ENCODE measurements at regions not wholly inside any gene's neighbourhood (a gene's known extent, or its start where the extent isn't known, plus 50 kb on each side); places are given as distances from the start of the nearest gene placed in this dataset.

DNA sequence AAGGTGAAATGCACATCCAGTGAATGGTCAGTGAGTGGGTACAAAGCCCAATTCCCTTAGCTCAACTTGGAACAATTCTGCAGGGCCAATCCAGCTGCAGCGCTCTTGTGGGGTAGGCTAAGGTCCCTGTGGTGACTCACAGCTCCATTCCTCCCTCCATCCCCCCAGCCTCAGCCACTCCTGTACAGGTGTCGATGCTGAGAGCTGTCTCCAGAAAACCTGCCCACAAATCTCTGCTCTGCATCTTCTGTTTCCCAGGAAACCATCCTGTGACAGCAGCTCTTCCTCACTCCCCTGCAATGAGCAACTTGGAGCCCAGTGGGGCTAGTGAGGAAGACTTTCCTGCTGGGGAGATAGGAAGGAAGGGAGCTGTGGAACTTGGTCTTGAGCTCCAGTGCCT is 244.7 kb upstream of the GPR26 start:
- Mint-ChIP-seq H3K9me3 (no peaks in the 10 kb centered on the region), H3K27me3 (ENCODE audit: insufficient read depth, low read depth) (peaks cover 6% of the 10 kb centered on the region), H3K27ac (no peak overlapping the region), H3K4me1 (peaks cover 8% of the 10 kb centered on the region), H3K4me3 (no peak overlapping the region), H3K36me3 (no peaks in the 10 kb centered on the region)
- H3K9ac ChIP-seq, result no peak overlapping the region
- H3F3A ChIP-seq (ENCODE audit: low read depth), result no peaks in the 10 kb centered on the region
- H3K27ac ChIP-seq, result no peak overlapping the region
- H3K79me2 ChIP-seq (ENCODE audit: low read depth), result no peaks in the 10 kb centered on the region
- H3K9me3 ChIP-seq (ENCODE audit: low read depth), result no peaks in the 10 kb centered on the region
- H3K27me3 ChIP-seq, result no peaks in the 10 kb centered on the region
- peaks cover 6% of the 10 kb centered on the region for H3K4me1 ChIP-seq
- no peak overlapping the region for H2AFZ ChIP-seq (replicated peaks)
- DNase-seq (ENCODE audit: low spot score), result no peak
- no peaks in the 10 kb centered on the region for H4K20me1 ChIP-seq (ENCODE audit: low read depth)
- H3K4me3 ChIP-seq, result no peak overlapping the region
- H3K4me2 ChIP-seq, result no peak overlapping the region
- no peaks in the 10 kb centered on the region for H3K36me3 ChIP-seq
- TF ChIP-seq EZH2phosphoT487 (IDR thresholded peaks at IDR 0.05) (no peak), EZH2 (IDR thresholded peaks at IDR 0.05) (no peak)
- TF ChIP-seq, protein P1, sequence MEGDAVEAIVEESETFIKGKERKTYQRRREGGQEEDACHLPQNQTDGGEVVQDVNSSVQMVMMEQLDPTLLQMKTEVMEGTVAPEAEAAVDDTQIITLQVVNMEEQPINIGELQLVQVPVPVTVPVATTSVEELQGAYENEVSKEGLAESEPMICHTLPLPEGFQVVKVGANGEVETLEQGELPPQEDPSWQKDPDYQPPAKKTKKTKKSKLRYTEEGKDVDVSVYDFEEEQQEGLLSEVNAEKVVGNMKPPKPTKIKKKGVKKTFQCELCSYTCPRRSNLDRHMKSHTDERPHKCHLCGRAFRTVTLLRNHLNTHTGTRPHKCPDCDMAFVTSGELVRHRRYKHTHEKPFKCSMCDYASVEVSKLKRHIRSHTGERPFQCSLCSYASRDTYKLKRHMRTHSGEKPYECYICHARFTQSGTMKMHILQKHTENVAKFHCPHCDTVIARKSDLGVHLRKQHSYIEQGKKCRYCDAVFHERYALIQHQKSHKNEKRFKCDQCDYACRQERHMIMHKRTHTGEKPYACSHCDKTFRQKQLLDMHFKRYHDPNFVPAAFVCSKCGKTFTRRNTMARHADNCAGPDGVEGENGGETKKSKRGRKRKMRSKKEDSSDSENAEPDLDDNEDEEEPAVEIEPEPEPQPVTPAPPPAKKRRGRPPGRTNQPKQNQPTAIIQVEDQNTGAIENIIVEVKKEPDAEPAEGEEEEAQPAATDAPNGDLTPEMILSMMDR (IDR thresholded peaks at IDR 0.05), result no peak

- H2AFZ ChIP-seq (replicated peaks), result no peak overlapping the region
- Mint-ChIP-seq H3K4me1 (peaks cover 12% of the 10 kb centered on the region), H3K27ac (no peak overlapping the region), H3K9me3 (no peaks in the 10 kb centered on the region), H3K36me3 (no peaks in the 10 kb centered on the region), H3K4me3 (no peak overlapping the region), H3K27me3 (ENCODE audit: insufficient read depth, low read depth) (peaks cover 12% of the 10 kb centered on the region)
- peaks cover 6% of the 10 kb centered on the region for H3K4me1 ChIP-seq
- no peaks in the 10 kb centered on the region for H4K20me1 ChIP-seq (ENCODE audit: low read depth)
- H3K9ac ChIP-seq, result no peak overlapping the region
- no peak overlapping the region for H3K27ac ChIP-seq
- H3K9me3 ChIP-seq (ENCODE audit: low read depth), result no peaks in the 10 kb centered on the region
- no peak overlapping the region for H3K4me2 ChIP-seq
- H3K27me3 ChIP-seq, result no peaks in the 10 kb centered on the region
- no peak for TF ChIP-seq EZH2phosphoT487 (IDR thresholded peaks at IDR 0.05)
- TF ChIP-seq, protein P1 (IDR thresholded peaks at IDR 0.05), result no peak
- no peak for TF ChIP-seq EZH2 (IDR thresholded peaks at IDR 0.05)
- no peaks in the 10 kb centered on the region for H3K36me3 ChIP-seq
- no peaks in the 10 kb centered on the region for H3K79me2 ChIP-seq (ENCODE audit: low read depth)
- DNase-seq (ENCODE audit: low spot score), result no peak
- H3K4me3 ChIP-seq, result no peak overlapping the region
- H3F3A ChIP-seq (ENCODE audit: low read depth), result no peaks in the 10 kb centered on the region
These were observed 243.9 kb upstream of the GPR26 start for GRCh38 chr10:123422261-123422660.

GRCh38 chr10:123424537-123424936 is 241.6 kb upstream of the GPR26 start:
- H3K27ac Mint-ChIP-seq, result no peak overlapping the region
- H4K20me1 ChIP-seq (ENCODE audit: low read depth), result no peaks in the 10 kb centered on the region
- no peak for DNase-seq (ENCODE audit: low spot score)
- no peak overlapping the region for H3K9ac ChIP-seq
- no peaks in the 10 kb centered on the region for H3K9me3 ChIP-seq (ENCODE audit: low read depth)
- peaks cover 10% of the 10 kb centered on the region for H3K4me1 ChIP-seq
- H3K4me3 ChIP-seq, result no peak overlapping the region
- no peak overlapping the region for H3K4me2 ChIP-seq
- no peaks in the 10 kb centered on the region for H3K36me3 Mint-ChIP-seq
- no peak overlapping the region for H3K4me3 Mint-ChIP-seq
- no peaks in the 10 kb centered on the region for H3K36me3 ChIP-seq
- no peak overlapping the region for H2AFZ ChIP-seq (replicated peaks)
- H3F3A ChIP-seq (ENCODE audit: low read depth), result peaks cover 3% of the 10 kb centered on the region
- peaks cover 27% of the 10 kb centered on the region for H3K4me1 Mint-ChIP-seq
- TF ChIP-seq EZH2 (IDR thresholded peaks at IDR 0.05) (no peak), EZH2phosphoT487 (IDR thresholded peaks at IDR 0.05) (no peak)
- TF ChIP-seq, protein P1 (IDR thresholded peaks at IDR 0.05), result no peak
- H3K27me3 Mint-ChIP-seq (ENCODE audit: insufficient read depth, low read depth), result peaks cover 11% of the 10 kb centered on the region
- H3K9me3 Mint-ChIP-seq, result no peaks in the 10 kb centered on the region
- no peaks in the 10 kb centered on the region for H3K27me3 ChIP-seq
- H3K79me2 ChIP-seq (ENCODE audit: low read depth), result no peaks in the 10 kb centered on the region
- no peak overlapping the region for H3K27ac ChIP-seq

Measured in neural progenitor cell (in vitro differentiated cells).